HL-60 (cell line): ENCODE measurements at regions not wholly inside any gene's neighbourhood (a gene's known extent, or its start where the extent isn't known, plus 50 kb on each side); places are given as distances from the start of the nearest gene placed in this dataset.

Experiments used
- DNase-seq, 2 experiments: peaks; one replicate each; pipeline ENCODE4 v3.0.0-alpha.2; 2010 to 2020; ENCODE audit warnings: low read depth in 1 of 2, low spot score in 1 of 2
- H3K27ac ChIP-seq: fragments of 250-450 bp; sonication (Bioruptor Pico); replicated peaks from 2 replicates; pipeline ENCODE4 v1.5.1; 2020; ENCODE audit warnings: mild to moderate bottlenecking, moderate library complexity
- H3K27me3 ChIP-seq: fragments of 250-450 bp; sonication (Bioruptor Pico); 2 replicates; pipeline ENCODE4 v1.5.1; 2021; ENCODE audit warnings: mild to moderate bottlenecking, moderate library complexity; ENCODE audit not compliant: insufficient read depth, poor library complexity, severe bottlenecking
- H3K4me3 ChIP-seq: replicated peaks from 2 replicates; pipeline ENCODE4 v1.5.1; 2011; ENCODE audit warnings: mild to moderate bottlenecking, control low read depth, low read length; ENCODE audit not compliant: insufficient read depth
- CTCF ChIP-seq: IDR thresholded peaks from one replicate; pipeline ENCODE4 v1.5.1; 2011; ENCODE audit warnings: low read length, control low read depth, inconsistent platforms; ENCODE audit not compliant: insufficient read depth
- GABPA ChIP-seq: IDR thresholded peaks from 2 replicates; pipeline ENCODE4 v1.6.1; 2012; ENCODE audit warnings: low read depth
- POLR2AphosphoS5 ChIP-seq: IDR thresholded peaks from 2 replicates; pipeline ENCODE4 v1.6.1; 2012; ENCODE audit warnings: low read depth
- REST ChIP-seq: IDR thresholded peaks from 2 replicates; pipeline ENCODE4 v1.6.1; 2012; ENCODE audit warnings: low read depth; ENCODE audit not compliant: insufficient replicate concordance
- SPI1 ChIP-seq: IDR thresholded peaks from 2 replicates; pipeline ENCODE4 v1.6.1; 2012; ENCODE audit warnings: low read depth, mild to moderate bottlenecking, borderline replicate concordance

DNA sequence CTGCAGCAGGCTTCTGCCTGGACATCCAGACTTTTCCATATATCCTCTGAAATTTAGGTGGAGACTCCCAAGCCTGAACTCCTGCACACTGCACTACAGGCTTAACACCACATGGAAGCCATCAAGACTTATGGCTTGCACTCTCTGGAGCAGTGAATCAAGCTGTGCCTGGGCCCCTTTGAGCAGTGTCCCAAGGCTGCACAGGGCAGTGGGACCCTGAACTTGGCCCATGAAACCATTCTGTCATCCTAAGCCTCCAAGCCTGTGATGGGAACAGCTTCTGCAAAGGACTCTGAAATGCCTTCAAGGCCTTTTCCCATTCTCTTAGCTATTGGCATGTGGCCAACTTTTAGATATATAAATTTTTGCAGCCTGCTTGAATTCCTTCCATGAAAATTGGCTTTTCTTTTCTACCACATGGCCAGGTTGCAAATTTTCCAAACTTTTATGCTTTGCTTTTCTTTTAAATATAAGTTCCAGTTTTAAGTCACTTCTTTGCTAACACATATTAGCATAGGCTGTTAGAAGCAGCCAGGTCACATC lies 257.8 kb upstream of the DCBLD2 start:
- no peaks in the 10 kb centered on the region for H3K27me3 ChIP-seq
- no peak overlapping the region for H3K4me3 ChIP-seq
- TF ChIP-seq CTCF (no peak), POLR2AphosphoS5 (no peak), GABPA (no peak), REST (no peak), SPI1 (no peak)
- no peak overlapping the region for H3K27ac ChIP-seq
- no peak for DNase-seq

GRCh38 chr3:99145031-99145430 lies 243.5 kb upstream of the DCBLD2 start:
- no peak overlapping the region for H3K4me3 ChIP-seq
- TF ChIP-seq POLR2AphosphoS5 (no peak), REST (no peak), GABPA (no peak), SPI1 (no peak), CTCF (no peak)
- H3K27me3 ChIP-seq, result no peaks in the 10 kb centered on the region
- H3K27ac ChIP-seq, result no peak overlapping the region
- no peak for DNase-seq

DNA sequence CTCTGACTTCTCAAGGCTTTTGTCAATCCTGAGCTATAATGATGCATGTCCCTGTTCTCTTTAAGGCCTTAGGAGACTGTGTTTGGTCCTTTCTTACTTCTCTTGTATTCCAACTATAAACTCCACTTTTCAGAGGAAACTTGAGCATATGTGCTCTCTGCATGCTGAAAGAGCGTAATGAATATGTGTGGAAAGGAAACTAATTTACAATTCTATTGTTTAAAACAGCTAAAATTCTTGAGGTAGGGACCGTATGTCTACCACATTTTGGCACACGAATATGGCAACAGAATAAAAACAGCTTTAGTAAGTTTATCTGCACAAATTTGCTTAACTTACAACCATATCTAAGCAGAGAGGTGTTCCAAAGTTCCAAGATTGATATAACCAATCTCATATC lies 242.0 kb upstream of the DCBLD2 start:
- H3K27ac ChIP-seq, result no peak overlapping the region
- TF ChIP-seq GABPA (no peak), REST (no peak), CTCF (no peak), POLR2AphosphoS5 (no peak), SPI1 (no peak)
- no peak overlapping the region for H3K4me3 ChIP-seq
- no peak for DNase-seq
- no peaks in the 10 kb centered on the region for H3K27me3 ChIP-seq
